Nephron progenitor cell (in vitro differentiated cells): ENCODE measurements at regions not wholly inside any gene's neighbourhood (a gene's known extent, or its start where the extent isn't known, plus 50 kb on each side); places are given as distances from the start of the nearest gene placed in this dataset.
A peak's percentile ranks its signal among the peaks of the same experiment; 100 is the strongest.

Experiments
- DNase-seq: peaks from one replicate; pipeline ENCODE4 v3.0.0; 2021
- H3K27ac Mint-ChIP-seq: 2 replicates; pipeline ENCODE4 v1.8.0; 2021; ENCODE audit warnings: mild to moderate bottlenecking, moderate library complexity, mixed read lengths
- H3K27me3 Mint-ChIP-seq: 2 replicates; pipeline ENCODE4 v1.8.0; 2021; ENCODE audit warnings: mild to moderate bottlenecking, low read depth, mixed read lengths; ENCODE audit not compliant: poor library complexity
- H3K36me3 Mint-ChIP-seq: 2 replicates; pipeline ENCODE4 v1.8.0; 2021; ENCODE audit warnings: low read depth, mixed read lengths
- H3K4me1 Mint-ChIP-seq: 2 replicates; pipeline ENCODE4 v1.8.0; 2021; ENCODE audit warnings: mixed read lengths
- H3K4me3 Mint-ChIP-seq: 2 replicates; pipeline ENCODE4 v1.8.0; 2021; ENCODE audit warnings: mild to moderate bottlenecking, moderate library complexity, mixed read lengths
- H3K9me3 Mint-ChIP-seq: 2 replicates; pipeline ENCODE4 v1.8.0; 2021; ENCODE audit warnings: mild to moderate bottlenecking, moderate library complexity, mixed read lengths
- CTCF ChIP-seq: fragments of 200-600 bp; sonication (generic); IDR thresholded peaks from 2 replicates; pipeline ENCODE4 v1.5.0; 2021; ENCODE audit warnings: antibody characterized with exemption

DNA sequence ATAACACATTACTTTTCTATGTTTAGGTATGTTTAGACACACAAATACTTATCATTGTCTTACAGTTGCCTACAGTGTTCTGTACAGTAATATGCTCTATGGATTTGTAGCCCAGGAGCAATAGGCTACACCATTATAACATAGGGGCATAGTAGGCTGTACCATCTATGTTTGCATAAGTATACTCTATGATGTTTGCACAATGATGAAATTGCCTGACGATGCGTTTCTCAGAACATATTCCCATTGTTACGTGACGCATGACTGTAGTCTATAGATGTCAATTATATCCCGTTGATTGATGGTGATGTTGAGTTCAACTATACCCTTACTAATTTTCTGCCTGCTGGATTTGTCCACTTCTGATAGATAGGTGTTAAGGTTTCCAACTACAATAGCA is 139.4 kb upstream of the PFN2 start:
- Mint-ChIP-seq H3K36me3 (no peaks in the 10 kb centered on the region), H3K4me1 (peaks cover 47% of the 10 kb centered on the region), H3K4me3 (no peak overlapping the region), H3K27ac (no peak overlapping the region), H3K9me3 (no peaks in the 10 kb centered on the region), H3K27me3 (peaks cover 3% of the 10 kb centered on the region)
- no peak for TF ChIP-seq CTCF
- no peak for DNase-seq

DNA sequence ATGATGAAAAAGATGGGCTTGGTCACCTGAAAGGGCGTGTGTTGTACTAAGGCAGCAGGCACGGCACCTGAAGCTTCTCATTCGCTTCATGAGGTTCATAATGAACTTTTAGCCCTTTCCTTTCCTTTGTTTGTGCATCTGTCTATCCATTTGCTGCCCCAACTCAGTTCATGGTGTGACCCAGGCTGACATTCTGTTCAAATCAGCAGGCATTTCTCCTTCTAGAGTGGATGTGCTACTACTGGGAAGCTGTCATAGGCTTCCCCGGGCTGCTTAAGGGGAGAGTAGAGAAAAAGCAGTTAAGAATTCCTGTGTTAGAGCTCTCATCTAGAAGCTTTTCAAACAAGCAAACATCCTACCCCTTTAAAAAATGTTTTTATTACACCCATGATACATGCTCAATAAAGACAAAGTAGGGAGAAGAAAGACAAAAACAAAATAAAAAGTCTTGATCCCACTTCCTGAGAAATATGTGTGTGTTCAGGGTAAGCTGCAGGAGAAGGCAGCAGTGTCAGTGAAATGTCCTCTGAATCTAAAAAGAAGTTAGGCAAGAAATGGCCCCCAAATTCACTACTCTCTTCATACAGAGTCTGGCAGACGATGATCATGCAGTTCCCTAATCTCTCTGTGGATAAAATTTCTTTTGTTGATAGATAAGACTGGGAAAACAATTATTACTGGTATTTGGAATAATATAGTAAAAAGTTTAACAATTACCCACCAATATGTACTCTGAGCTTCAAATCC is 136.9 kb upstream of the PFN2 start:
- H3K4me1 Mint-ChIP-seq: peaks cover 60% of the 10 kb centered on the region

GRCh38 chr3:150106740-150107428 is 136.2 kb upstream of the PFN2 start:
- no peak for TF ChIP-seq CTCF
- H3K27me3 Mint-ChIP-seq: peaks cover 3% of the 10 kb centered on the region
- peak overlapping the region; percentile 39 for H3K4me3 Mint-ChIP-seq
- H3K9me3 Mint-ChIP-seq: peaks cover 10% of the 10 kb centered on the region
- H3K36me3 Mint-ChIP-seq: peaks cover 9% of the 10 kb centered on the region
- DNase-seq: peak; percentile 48
- peak overlapping the region; percentile 92 for H3K27ac Mint-ChIP-seq
- H3K4me1 Mint-ChIP-seq: peaks cover 60% of the 10 kb centered on the region

More for the DNA sequence above, 136.9 kb upstream of the PFN2 start:
- H3K27me3 Mint-ChIP-seq: peaks cover 3% of the 10 kb centered on the region
- peaks cover 9% of the 10 kb centered on the region for H3K36me3 Mint-ChIP-seq
- no peak overlapping the region for H3K4me3 Mint-ChIP-seq
- DNase-seq: no peak
- peak overlapping the region; percentile 92 for H3K27ac Mint-ChIP-seq
- peaks cover 9% of the 10 kb centered on the region for H3K9me3 Mint-ChIP-seq
- TF ChIP-seq CTCF: no peak

DNA sequence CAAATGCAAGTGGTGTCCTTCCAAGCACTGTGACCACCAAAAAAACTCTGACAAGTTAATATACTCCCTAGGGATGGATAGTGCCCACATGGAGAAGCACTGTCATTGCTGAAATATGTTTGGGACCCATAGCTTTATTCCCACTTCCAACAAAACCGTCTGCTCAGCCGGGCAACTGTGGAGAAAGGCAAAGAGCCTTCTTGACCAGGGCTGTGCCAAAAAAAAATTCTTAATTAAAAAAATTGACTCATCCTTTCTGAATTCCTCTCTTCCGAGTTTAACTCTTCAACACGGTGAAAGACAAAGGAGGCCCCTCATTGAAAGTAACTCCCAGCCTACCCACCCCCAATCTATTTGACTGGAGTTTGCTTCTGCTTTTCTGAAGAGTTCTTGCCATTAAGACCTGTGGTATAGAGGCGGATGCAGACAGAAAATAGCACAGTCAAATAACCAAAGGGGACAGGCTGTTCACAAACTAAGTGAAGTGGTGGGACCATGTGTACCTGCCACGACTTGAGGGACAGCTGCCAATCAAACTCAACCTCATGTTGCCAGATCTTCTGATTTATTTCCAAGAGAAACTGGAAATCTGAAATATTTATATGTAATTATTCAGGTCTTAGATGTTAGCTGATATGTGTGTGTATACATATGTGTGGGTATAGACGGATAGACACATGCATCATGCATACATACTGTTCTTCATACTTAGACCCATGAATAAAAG is 135.4 kb upstream of the PFN2 start:
- peaks cover 60% of the 10 kb centered on the region for H3K4me1 Mint-ChIP-seq
- no peak for TF ChIP-seq CTCF
- peak overlapping the region; percentile 92 for H3K27ac Mint-ChIP-seq
- peaks cover 18% of the 10 kb centered on the region for H3K9me3 Mint-ChIP-seq
- peaks cover 3% of the 10 kb centered on the region for H3K27me3 Mint-ChIP-seq
- H3K36me3 Mint-ChIP-seq: peaks cover 17% of the 10 kb centered on the region
- no peak for DNase-seq
- H3K4me3 Mint-ChIP-seq: peak overlapping the region; percentile 19

DNA sequence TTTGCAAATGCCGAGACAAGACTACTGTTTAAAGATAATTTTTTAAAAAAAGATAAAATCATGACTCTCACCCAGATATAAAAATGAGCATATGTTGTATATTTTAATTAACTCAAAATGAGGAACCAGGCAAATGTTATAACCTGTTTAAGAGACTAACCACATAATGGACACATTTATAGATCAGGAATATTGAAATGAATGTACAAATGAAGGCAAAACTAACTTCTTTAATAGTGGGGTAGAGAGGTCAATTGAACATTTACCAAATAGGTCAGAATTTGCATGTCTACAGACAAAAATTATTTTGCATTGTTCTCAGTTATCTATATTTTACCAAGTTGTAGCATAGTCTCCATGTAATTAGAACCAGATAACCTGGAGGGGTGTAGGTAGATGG is 134.3 kb upstream of the PFN2 start:
- no peak for TF ChIP-seq CTCF
- Mint-ChIP-seq H3K9me3 (peaks cover 28% of the 10 kb centered on the region), H3K36me3 (peaks cover 21% of the 10 kb centered on the region), H3K4me3 (no peak overlapping the region), H3K4me1 (peaks cover 60% of the 10 kb centered on the region), H3K27me3 (peaks cover 3% of the 10 kb centered on the region), H3K27ac (no peak overlapping the region)
- no peak for DNase-seq
